ENCODE measurements at regions not wholly inside any gene's neighbourhood (a gene's known extent, or its start where the extent isn't known, plus 50 kb on each side); places are given as distances from the start of the nearest gene placed in this dataset.

GRCh38 chr20:59461526-59461925 lies 142.8 kb upstream of the PHACTR3 start:
- no peaks in the 10 kb centered on the region for H3K79me2 ChIP-seq (ENCODE audit: insufficient read depth, low read depth, low read length)
- no peaks in the 10 kb centered on the region for H3K36me3 ChIP-seq (ENCODE audit: insufficient read depth, low read length)
- no peaks in the 10 kb centered on the region for H3K9me2 ChIP-seq (ENCODE audit: insufficient read depth, low read length)
- ChIA-PET POLR2A (no interaction called here), CTCF (ENCODE audit: unreplicated experiment) (no interaction called here)
- no peak overlapping the region for H2AFZ ChIP-seq (ENCODE audit: low read length)
- no peaks in the 10 kb centered on the region for H3K9me3 ChIP-seq (ENCODE audit: low read length)
- TF ChIP-seq EZH2phosphoT487 (IDR thresholded peaks at IDR 0.05; ENCODE audit: borderline replicate concordance, low read depth, low read length) (no peak), CTCF (conservative IDR thresholded peaks at IDR 0.05; ENCODE audit: low read length) (no peak)
- no peaks in the 10 kb centered on the region for H3K4me1 ChIP-seq (ENCODE audit: insufficient read depth, low read length, poor library complexity, severe bottlenecking)
- no peak overlapping the region for H3K4me2 ChIP-seq (ENCODE audit: low read length)
- no peak overlapping the region for H3K27ac ChIP-seq (ENCODE audit: low read depth, low read length, poor library complexity, severe bottlenecking)
- no peak for DNase-seq (ENCODE audit: low spot score)
- no peaks in the 10 kb centered on the region for H4K20me1 ChIP-seq (ENCODE audit: insufficient read depth, low read length)
- intact Hi-C loops (cut with micrococcal nuclease; ENCODE audit: unreplicated experiment), result no loop called here
- H3K4me3 ChIP-seq (ENCODE audit: low read depth, low read length, poor library complexity, severe bottlenecking), result no peak overlapping the region
- no TSS peak for BruUV-seq (replicated peaks)

DNA sequence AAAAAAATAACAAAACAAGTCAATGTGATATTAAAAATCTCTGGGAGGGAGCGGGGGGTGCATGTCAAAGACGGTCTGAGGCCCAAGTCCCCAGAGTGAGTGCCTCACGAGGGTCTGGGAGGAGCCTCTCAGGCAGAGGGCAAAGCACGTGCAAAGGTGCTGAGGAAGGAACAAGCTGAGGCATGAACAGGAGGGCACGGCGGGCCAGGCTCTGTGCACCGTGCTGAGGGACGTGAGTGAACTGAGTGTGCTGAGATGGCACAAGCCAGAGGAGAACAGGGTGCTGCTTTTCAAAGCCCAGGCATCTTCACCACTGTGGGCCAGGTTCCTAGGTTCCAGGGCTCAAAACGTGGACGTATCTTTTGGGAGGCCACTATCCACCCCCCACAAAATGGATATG lies 142.1 kb upstream of the PHACTR3 start:
- no peaks in the 10 kb centered on the region for H3K79me2 ChIP-seq (ENCODE audit: insufficient read depth, low read depth, low read length)
- no peak overlapping the region for H3K27ac ChIP-seq (ENCODE audit: low read depth, low read length, poor library complexity, severe bottlenecking)
- no peaks in the 10 kb centered on the region for H3K9me3 ChIP-seq (ENCODE audit: low read length)
- ChIA-PET CTCF (ENCODE audit: unreplicated experiment) (no interaction called here), POLR2A (no interaction called here)
- H3K9me2 ChIP-seq (ENCODE audit: insufficient read depth, low read length), result no peaks in the 10 kb centered on the region
- no peak overlapping the region for H3K4me2 ChIP-seq (ENCODE audit: low read length)
- H3K4me1 ChIP-seq (ENCODE audit: insufficient read depth, low read length, poor library complexity, severe bottlenecking), result no peaks in the 10 kb centered on the region
- no peak for TF ChIP-seq CTCF (conservative IDR thresholded peaks at IDR 0.05; ENCODE audit: low read length)
- no peak for TF ChIP-seq EZH2phosphoT487 (IDR thresholded peaks at IDR 0.05; ENCODE audit: borderline replicate concordance, low read depth, low read length)
- no peak for DNase-seq (ENCODE audit: low spot score)
- no peak overlapping the region for H3K4me3 ChIP-seq (ENCODE audit: low read depth, low read length, poor library complexity, severe bottlenecking)
- no TSS peak for BruUV-seq (replicated peaks)
- intact Hi-C loops (cut with micrococcal nuclease; ENCODE audit: unreplicated experiment), result no loop called here
- no peaks in the 10 kb centered on the region for H3K36me3 ChIP-seq (ENCODE audit: insufficient read depth, low read length)
- no peak overlapping the region for H2AFZ ChIP-seq (ENCODE audit: low read length)
- H4K20me1 ChIP-seq (ENCODE audit: insufficient read depth, low read length), result no peaks in the 10 kb centered on the region

- H3K4me3 ChIP-seq (ENCODE audit: low read depth, low read length, poor library complexity, severe bottlenecking), result no peak overlapping the region
- H3K9me3 ChIP-seq (ENCODE audit: low read length), result no peaks in the 10 kb centered on the region
- H4K20me1 ChIP-seq (ENCODE audit: insufficient read depth, low read length), result no peaks in the 10 kb centered on the region
- no peak overlapping the region for H3K27ac ChIP-seq (ENCODE audit: low read depth, low read length, poor library complexity, severe bottlenecking)
- CTCF ChIA-PET (ENCODE audit: unreplicated experiment), result no interaction called here
- H3K4me2 ChIP-seq (ENCODE audit: low read length), result no peak overlapping the region
- POLR2A ChIA-PET, result no interaction called here
- BruUV-seq (replicated peaks), result no TSS peak
- H3K79me2 ChIP-seq (ENCODE audit: insufficient read depth, low read depth, low read length), result no peaks in the 10 kb centered on the region
- H3K4me1 ChIP-seq (ENCODE audit: insufficient read depth, low read length, poor library complexity, severe bottlenecking), result no peaks in the 10 kb centered on the region
- no peaks in the 10 kb centered on the region for H3K36me3 ChIP-seq (ENCODE audit: insufficient read depth, low read length)
- intact Hi-C loops (cut with micrococcal nuclease; ENCODE audit: unreplicated experiment), result no loop called here
- no peak for DNase-seq (ENCODE audit: low spot score)
- no peaks in the 10 kb centered on the region for H3K9me2 ChIP-seq (ENCODE audit: insufficient read depth, low read length)
- no peak overlapping the region for H2AFZ ChIP-seq (ENCODE audit: low read length)
- TF ChIP-seq CTCF (conservative IDR thresholded peaks at IDR 0.05; ENCODE audit: low read length), result no peak
- no peak for TF ChIP-seq EZH2phosphoT487 (IDR thresholded peaks at IDR 0.05; ENCODE audit: borderline replicate concordance, low read depth, low read length)
Observed at GRCh38 chr20:59463541-59463940, 140.8 kb upstream of the PHACTR3 start.

Data from OCI-LY7 (cell line).